Endodermal cell (in vitro differentiated cells): ENCODE measurements at regions not wholly inside any gene's neighbourhood (a gene's known extent, or its start where the extent isn't known, plus 50 kb on each side); places are given as distances from the start of the nearest gene placed in this dataset.

Experiments
- DNase-seq: peaks from one replicate; pipeline ENCODE4 v3.0.0-alpha.2; 2017
- H3K27ac ChIP-seq: 2 replicates; pipeline ENCODE4 v1.5.1; 2013; ENCODE audit warnings: mild to moderate bottlenecking, low read depth, low read length, moderate library complexity
- H3K27me3 ChIP-seq: 2 replicates; pipeline ENCODE4 v1.6.1; 2013; ENCODE audit warnings: mild to moderate bottlenecking, low read length, moderate library complexity; ENCODE audit not compliant: insufficient read depth, control insufficient read depth, poor library complexity, severe bottlenecking
- H3K36me3 ChIP-seq: 2 replicates; pipeline ENCODE4 v1.7.0; 2013; ENCODE audit warnings: mild to moderate bottlenecking, low read length, moderate library complexity; ENCODE audit not compliant: control insufficient read depth, insufficient read depth
- H3K4me1 ChIP-seq: one replicate; pipeline ENCODE4 v1.7.0; 2013; ENCODE audit warnings: low read length; ENCODE audit not compliant: control insufficient read depth, insufficient read depth
- H3K4me3 ChIP-seq: 2 replicates; pipeline ENCODE4 v1.5.1; 2013; ENCODE audit warnings: mild to moderate bottlenecking, low read length, moderate library complexity
- H3K9ac ChIP-seq: 2 replicates; pipeline ENCODE4 v1.6.1; 2013; ENCODE audit warnings: mild to moderate bottlenecking, low read length, moderate library complexity; ENCODE audit not compliant: poor library complexity, severe bottlenecking; ENCODE audit errors: extremely low read depth
- H3K9me3 ChIP-seq: 2 replicates; pipeline ENCODE4 v1.6.1; 2013; ENCODE audit warnings: mild to moderate bottlenecking, low read length, moderate library complexity; ENCODE audit not compliant: control insufficient read depth
- H3K27ac Mint-ChIP-seq: 2 replicates; pipeline ENCODE4 v1.8.0; 2020; ENCODE audit warnings: mixed read lengths
- H3K27me3 Mint-ChIP-seq: 2 replicates; pipeline ENCODE4 v1.8.0; 2021; ENCODE audit warnings: mild to moderate bottlenecking, mixed read lengths; ENCODE audit not compliant: insufficient read depth
- H3K36me3 Mint-ChIP-seq: 2 replicates; pipeline ENCODE4 v1.8.0; 2020; ENCODE audit warnings: low read depth, mixed read lengths
- H3K4me1 Mint-ChIP-seq: 2 replicates; pipeline ENCODE4 v1.8.0; 2020; ENCODE audit warnings: mixed read lengths
- H3K4me3 Mint-ChIP-seq: 2 replicates; pipeline ENCODE4 v1.8.0; 2020; ENCODE audit warnings: mild to moderate bottlenecking, moderate library complexity, mixed read lengths
- H3K9me3 Mint-ChIP-seq: 2 replicates; pipeline ENCODE4 v1.8.0; 2020; ENCODE audit warnings: mild to moderate bottlenecking, mixed read lengths
- CTCF ChIP-seq: fragments of 200-600 bp; sonication (generic); conservative IDR thresholded peaks from 2 replicates; pipeline ENCODE4 v1.5.0; 2021; ENCODE audit warnings: antibody characterized with exemption, mild to moderate bottlenecking
- WGBS, 2 experiments: methylation state at CpG; one replicate each; pipeline versions ENCODE4 v1.1.5 to v1.1.7; 2013; ENCODE audit warnings: missing lambda C conversion rate in 2 of 2, mixed read lengths in 1 of 2; ENCODE audit not compliant: insufficient coverage in 1 of 2, insufficient read length in 1 of 2; 5-methylcytosine and 5-hydroxymethylcytosine counted together

- H3K27ac Mint-ChIP-seq, result no peak overlapping the region
- Histone ChIP-seq H3K9ac (no peak overlapping the region), H3K4me1 (no peaks in the 10 kb centered on the region), H3K27me3 (no peaks in the 10 kb centered on the region), H3K4me3 (no peak overlapping the region), H3K9me3 (no peaks in the 10 kb centered on the region), H3K27ac (no peak overlapping the region), H3K36me3 (no peaks in the 10 kb centered on the region)
- WGBS, 2 experiments, result 93 to 95% methylated on average over 5 to 7 of the region's 8 CpGs
- no peaks in the 10 kb centered on the region for H3K36me3 Mint-ChIP-seq
- no peaks in the 10 kb centered on the region for H3K9me3 Mint-ChIP-seq
- no peak for TF ChIP-seq CTCF
- H3K4me3 Mint-ChIP-seq, result no peak overlapping the region
- peaks cover 9% of the 10 kb centered on the region for H3K27me3 Mint-ChIP-seq
- no peak for DNase-seq
- H3K4me1 Mint-ChIP-seq, result no peaks in the 10 kb centered on the region
Measured at GRCh38 chr22:44557064-44557748, 59.2 kb upstream of the RTL6 start.

- Mint-ChIP-seq H3K9me3 (no peaks in the 10 kb centered on the region), H3K27ac (no peak overlapping the region), H3K27me3 (peaks cover 9% of the 10 kb centered on the region), H3K4me3 (no peak overlapping the region), H3K4me1 (no peaks in the 10 kb centered on the region), H3K36me3 (no peaks in the 10 kb centered on the region)
- no peak overlapping the region for H3K4me3 ChIP-seq
- TF ChIP-seq CTCF, result no peak
- no peak for DNase-seq
- H3K9me3 ChIP-seq, result no peaks in the 10 kb centered on the region
- H3K27me3 ChIP-seq, result no peaks in the 10 kb centered on the region
- H3K27ac ChIP-seq, result no peak overlapping the region
- no peaks in the 10 kb centered on the region for H3K4me1 ChIP-seq
- no peak overlapping the region for H3K9ac ChIP-seq
- no peaks in the 10 kb centered on the region for H3K36me3 ChIP-seq
- 81 to 84% methylated on average over 2 of the region's 2 CpGs for WGBS, 2 experiments
Measured at GRCh38 chr22:44555597-44555996, 57.6 kb upstream of the RTL6 start.

- 84 to 93% methylated on average over 5 to 6 of the region's 6 CpGs for WGBS, 2 experiments
- DNase-seq, result no peak
- no peak overlapping the region for H3K27ac Mint-ChIP-seq
- peaks cover 9% of the 10 kb centered on the region for H3K27me3 Mint-ChIP-seq
- no peaks in the 10 kb centered on the region for H3K9me3 Mint-ChIP-seq
- Histone ChIP-seq H3K27ac (no peak overlapping the region), H3K27me3 (no peaks in the 10 kb centered on the region), H3K9me3 (no peaks in the 10 kb centered on the region), H3K36me3 (no peaks in the 10 kb centered on the region), H3K4me1 (no peaks in the 10 kb centered on the region), H3K4me3 (no peak overlapping the region), H3K9ac (no peak overlapping the region)
- H3K4me1 Mint-ChIP-seq, result no peaks in the 10 kb centered on the region
- H3K36me3 Mint-ChIP-seq, result no peaks in the 10 kb centered on the region
- no peak overlapping the region for H3K4me3 Mint-ChIP-seq
- TF ChIP-seq CTCF, result no peak
Measured at GRCh38 chr22:44555046-44555445, 57.0 kb upstream of the RTL6 start.
